Heart left ventricle (tissue), 16 donors: ENCODE measurements at regions not wholly inside any gene's neighbourhood (a gene's known extent, or its start where the extent isn't known, plus 50 kb on each side); places are given as distances from the start of the nearest gene placed in this dataset.

ENCODE experiments used
- ATAC-seq, 4 donors: fragments of 200-7000 bp; cut with Tn5 transposase; one replicate each; pipeline ENCODE4 v1.9.1; 2020 to 2022; ENCODE audit warnings: moderate library complexity in 4 of 4, mild to moderate bottlenecking in 3 of 4, moderate number of reproducible peaks in 1 of 4
- DNase-seq, 5 donors: peaks; one replicate each; pipeline ENCODE4 v3.0.0-alpha.2; 2020
- H3K27ac ChIP-seq, 12 donors: fragments of 200-600 bp; sonication (generic) in 4 of 12; one replicate each; pipeline versions ENCODE4 v1.5.0 to v1.8.0; 2016 to 2022; ENCODE audit warnings: mild to moderate bottlenecking in 2 of 12
- H3K27me3 ChIP-seq, 9 donors: fragments of 200-600 bp; sonication (generic) in 2 of 9; one replicate each; pipeline versions ENCODE4 v1.5.1 to v1.8.0; 2016 to 2022; ENCODE audit warnings: mild to moderate bottlenecking in 3 of 9
- H3K36me3 ChIP-seq, 9 donors: fragments of 200-600 bp; sonication (generic) in 2 of 9; one replicate each; pipeline versions ENCODE4 v1.5.0 to v1.8.0; 2018 to 2022; ENCODE audit warnings: mild to moderate bottlenecking in 2 of 9
- H3K4me1 ChIP-seq, 12 donors: fragments of 200-600 bp; sonication (generic) in 4 of 12; one replicate each; pipeline versions ENCODE4 v1.5.0 to v1.8.0; 2016 to 2022; ENCODE audit warnings: mild to moderate bottlenecking in 3 of 12
- H3K4me3 ChIP-seq, 12 donors: fragments of 200-600 bp; sonication (generic) in 4 of 12; one replicate each; pipeline versions ENCODE4 v1.5.0 to v1.8.0; 2017 to 2022; ENCODE audit warnings: mild to moderate bottlenecking in 9 of 12, moderate library complexity in 4 of 12
- H3K9me3 ChIP-seq, 12 donors: fragments of 200-600 bp; sonication (generic) in 4 of 12; one replicate each; pipeline versions ENCODE4 v1.5.0 to v1.8.0; 2016 to 2022; ENCODE audit warnings: mild to moderate bottlenecking in 1 of 12
- POLR2A ChIP-seq, 2 donors: fragments of 450-650 bp; IDR thresholded peaks; one replicate each; pipeline ENCODE4 v1.6.1; 2017; ENCODE audit warnings: antibody characterized with exemption in 2 of 2, mild to moderate bottlenecking in 2 of 2, moderate library complexity in 2 of 2
- WGBS, 4 donors: extraction: QIAGEN DNeasy Blood & Tissue Kit in 2 of 4; methylation state at CpG; one replicate each; pipeline versions ENCODE4 v1.1.5 to v1.1.7; 2013 to 2018; 5-methylcytosine and 5-hydroxymethylcytosine counted together
- intact Hi-C, 10 donors: fragments of 100-400 bp; cut with DNase I; formaldehyde crosslinking; loops; one replicate each; pipeline versions ENCODE4 v1.11.1 to v1.14.2; 2022
- TF ChIP-seq, protein P1 (sequence below), 12 donors: fragments of 200-600 bp; sonication (generic) in 4 of 12; IDR thresholded peaks; one replicate each; pipeline versions ENCODE4 v1.5.0 to v1.8.0; 2018 to 2022; ENCODE audit warnings: antibody characterized with exemption in 12 of 12, mild to moderate bottlenecking in 5 of 12
- donor health status: ischemic (EF 13 %, LVEDD 7.1; RV severe dilation, severe dysfunction).
- donor health status: healthy with polysubstance abuse.
- donor health status: DM: no; HTN: yes; CAD: no.
- donor health status: DM: no; HTN: no; CAD: no.
- donor health status: ischemic (EF 25% LVEDD 6.9; RV normal size, moderate dysfunction).
- donor health status: ischemic (EF 25% LVEDD 5.7; RV mildly dilated, moderate dysfunction).
- donor health status: healthy.
- donor health status: DM: yes; HTN: yes; CAD: no.
- donor health status: ischemic (EF 35%, LVEDD 5.7; RV mildly dilated, moderate dysfunction).
- donor health status: nonischemic (EF 11% LVEDD 7.7; RV severe dilation, severe dysfunction).
- donor health status: DM: yes; HTN: yes; CAD: no.
- donor health status: PGD.
- donor health status: ischemic (EF 29% LVEDD 5.4; RV normal size, mild dysfunction).
- donor health status: nonischemic (EF 23%, LVEDD 6.1; RV moderate dilation, normal function).

GRCh38 chr3:118128886-118129285, 905.8 kb downstream of the IGSF11 start:
- Histone ChIP-seq H3K9me3 (no peaks in the 10 kb centered on the region), H3K4me3 (no peak overlapping the region), H3K4me1 (no peaks in the 10 kb centered on the region), H3K27ac (no peak overlapping the region), H3K36me3 (no peaks in the 10 kb centered on the region), H3K27me3 (no peaks in the 10 kb centered on the region)
- ATAC-seq (no peak), DNase-seq (no peak)
- TF ChIP-seq, protein P1, sequence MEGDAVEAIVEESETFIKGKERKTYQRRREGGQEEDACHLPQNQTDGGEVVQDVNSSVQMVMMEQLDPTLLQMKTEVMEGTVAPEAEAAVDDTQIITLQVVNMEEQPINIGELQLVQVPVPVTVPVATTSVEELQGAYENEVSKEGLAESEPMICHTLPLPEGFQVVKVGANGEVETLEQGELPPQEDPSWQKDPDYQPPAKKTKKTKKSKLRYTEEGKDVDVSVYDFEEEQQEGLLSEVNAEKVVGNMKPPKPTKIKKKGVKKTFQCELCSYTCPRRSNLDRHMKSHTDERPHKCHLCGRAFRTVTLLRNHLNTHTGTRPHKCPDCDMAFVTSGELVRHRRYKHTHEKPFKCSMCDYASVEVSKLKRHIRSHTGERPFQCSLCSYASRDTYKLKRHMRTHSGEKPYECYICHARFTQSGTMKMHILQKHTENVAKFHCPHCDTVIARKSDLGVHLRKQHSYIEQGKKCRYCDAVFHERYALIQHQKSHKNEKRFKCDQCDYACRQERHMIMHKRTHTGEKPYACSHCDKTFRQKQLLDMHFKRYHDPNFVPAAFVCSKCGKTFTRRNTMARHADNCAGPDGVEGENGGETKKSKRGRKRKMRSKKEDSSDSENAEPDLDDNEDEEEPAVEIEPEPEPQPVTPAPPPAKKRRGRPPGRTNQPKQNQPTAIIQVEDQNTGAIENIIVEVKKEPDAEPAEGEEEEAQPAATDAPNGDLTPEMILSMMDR (IDR thresholded peaks at IDR 0.05) = no peak
- TF ChIP-seq POLR2A (IDR thresholded peaks at IDR 0.05) = no peak
- intact Hi-C loops = no loop called here
- WGBS, 4 donors = 0 to 29% (median 17%) methylated on average over 1 of the region's 1 CpG

DNA sequence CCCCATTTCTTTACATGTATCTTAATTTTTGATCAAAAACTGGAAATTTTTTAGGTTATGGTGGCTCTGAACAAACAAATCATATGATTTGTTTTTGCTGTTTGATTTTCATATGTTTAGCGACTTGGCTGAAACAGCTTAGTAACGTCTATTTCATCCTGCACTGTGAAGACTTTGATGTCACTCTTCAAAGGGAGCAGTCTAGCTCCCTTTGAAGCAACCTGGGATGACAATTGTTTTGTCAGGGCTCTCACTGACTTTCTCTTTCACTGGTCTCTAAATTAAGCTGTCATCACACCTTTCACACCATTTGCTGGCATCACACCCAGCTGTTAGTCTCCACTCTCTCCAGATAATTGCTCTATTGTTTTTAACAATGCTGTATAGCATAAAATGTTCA, 896.9 kb downstream of the IGSF11 start:
- no peaks in the 10 kb centered on the region for H3K27me3 ChIP-seq
- peaks cover 0 to 33% (median 6%) of the 10 kb centered on the region in 12 donors for H3K9me3 ChIP-seq
- 55 to 62% (median 59%) methylated on average over 2 of the region's 2 CpGs for WGBS, 4 donors
- TF ChIP-seq, protein P1 (IDR thresholded peaks at IDR 0.05) = no peak
- ATAC-seq (no peak), DNase-seq (no peak)
- H3K27ac ChIP-seq = no peak overlapping the region
- H3K4me3 ChIP-seq = no peak overlapping the region
- intact Hi-C loops = no loop called here
- no peaks in the 10 kb centered on the region for H3K4me1 ChIP-seq
- no peaks in the 10 kb centered on the region for H3K36me3 ChIP-seq

DNA sequence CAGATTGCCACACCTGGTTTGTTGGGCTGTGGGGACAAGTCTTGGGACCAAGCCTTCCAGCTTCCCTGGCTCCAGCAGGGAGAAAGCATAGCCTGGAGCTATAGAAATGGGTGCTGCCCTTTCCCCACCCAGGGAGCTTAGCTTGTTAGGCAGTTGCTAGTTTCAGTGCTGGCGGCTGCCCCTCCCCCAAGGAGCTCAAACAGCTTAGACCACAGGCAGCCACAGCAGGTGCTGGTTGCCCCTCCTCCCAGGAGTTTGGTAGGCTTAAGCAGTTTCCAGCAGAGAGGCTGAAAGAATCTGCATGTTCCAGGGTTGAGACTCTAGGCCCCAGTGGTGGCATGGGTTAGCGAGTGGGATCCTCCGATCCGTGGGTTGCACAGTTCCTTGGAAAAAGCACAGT, 889.7 kb downstream of the IGSF11 start:
- TF ChIP-seq, protein P1 (IDR thresholded peaks at IDR 0.05) = no peak
- no peak for TF ChIP-seq POLR2A (IDR thresholded peaks at IDR 0.05)
- no peaks in the 10 kb centered on the region for H3K4me1 ChIP-seq
- peak in 1 of 5 donors; percentile 32 for DNase-seq
- no peak overlapping the region for H3K4me3 ChIP-seq
- no peaks in the 10 kb centered on the region for H3K27me3 ChIP-seq
- no peak overlapping the region for H3K27ac ChIP-seq
- no peak for ATAC-seq
- 62 to 90% (median 84%) methylated on average over 2 to 4 of the region's 4 CpGs for WGBS, 4 donors
- intact Hi-C loops = no loop called here
- peaks cover 0 to 19% (median under 1%) of the 10 kb centered on the region in 12 donors for H3K9me3 ChIP-seq
- no peaks in the 10 kb centered on the region for H3K36me3 ChIP-seq

- H3K36me3 ChIP-seq = no peaks in the 10 kb centered on the region
- intact Hi-C loops = no loop called here
- no peak overlapping the region for H3K4me3 ChIP-seq
- 59 to 69% (median 62%) methylated on average over 6 of the region's 6 CpGs for WGBS, 4 donors
- no peaks in the 10 kb centered on the region for H3K27me3 ChIP-seq
- no peak for TF ChIP-seq POLR2A (IDR thresholded peaks at IDR 0.05)
- TF ChIP-seq, protein P1 (IDR thresholded peaks at IDR 0.05) = no peak
- H3K4me1 ChIP-seq = no peaks in the 10 kb centered on the region
- H3K27ac ChIP-seq = no peak overlapping the region
- ATAC-seq (no peak), DNase-seq (no peak)
- H3K9me3 ChIP-seq = peaks cover 0 to 26% (median 4%) of the 10 kb centered on the region in 12 donors
Observed at GRCh38 chr3:118146658-118147375, 887.8 kb downstream of the IGSF11 start.
